H9 (cell line): ENCODE measurements at regions not wholly inside any gene's neighbourhood (a gene's known extent, or its start where the extent isn't known, plus 50 kb on each side); places are given as distances from the start of the nearest gene placed in this dataset.

Experiments used
- DNase-seq: peaks from one replicate; pipeline ENCODE4 v3.0.0-alpha.2; 2017
- H2AFZ ChIP-seq: one replicate; pipeline ENCODE4 v1.6.1; 2013; ENCODE audit warnings: mild to moderate bottlenecking, low read length, control low read depth, moderate library complexity
- H2AK5ac ChIP-seq: 2 replicates; pipeline ENCODE4 v1.6.1; 2013; ENCODE audit warnings: low read length, control low read depth, mixed read lengths; ENCODE audit not compliant: insufficient read length
- H2BK120ac ChIP-seq: one replicate; pipeline ENCODE4 v1.6.1; 2013; ENCODE audit warnings: low read depth, mild to moderate bottlenecking, low read length, control low read depth, inconsistent platforms; ENCODE audit not compliant: poor library complexity, severe bottlenecking
- H2BK12ac ChIP-seq: 2 replicates; pipeline ENCODE4 v1.6.1; 2013; ENCODE audit warnings: low read length, control low read depth, mixed read lengths, low read depth; ENCODE audit not compliant: insufficient read length
- H2BK15ac ChIP-seq: 2 replicates; pipeline ENCODE4 v1.6.1; 2013; ENCODE audit warnings: low read depth, low read length, control low read depth
- H2BK20ac ChIP-seq: one replicate; pipeline ENCODE4 v1.6.1; 2013; ENCODE audit warnings: low read depth, mild to moderate bottlenecking, low read length, control low read depth, inconsistent platforms; ENCODE audit not compliant: poor library complexity, severe bottlenecking
- H2BK5ac ChIP-seq: 2 replicates; pipeline ENCODE4 v1.6.1; 2013; ENCODE audit warnings: low read length, control low read depth, mixed read lengths; ENCODE audit not compliant: insufficient read length
- H3K14ac ChIP-seq: 2 replicates; pipeline ENCODE4 v1.6.1; 2013; ENCODE audit warnings: low read length, control low read depth; ENCODE audit not compliant: insufficient read depth
- H3K18ac ChIP-seq: 2 replicates; pipeline ENCODE4 v1.6.1; 2013; ENCODE audit warnings: low read depth, mild to moderate bottlenecking, mixed read lengths, low read length, control low read depth; ENCODE audit not compliant: insufficient read length
- H3K23ac ChIP-seq: 2 replicates; pipeline ENCODE4 v1.6.1; 2013; ENCODE audit warnings: low read length, control low read depth, mixed read lengths, low read depth; ENCODE audit not compliant: insufficient read length
- H3K23me2 ChIP-seq: 2 replicates; pipeline ENCODE4 v1.6.1; 2013; ENCODE audit warnings: low read depth, mild to moderate bottlenecking, mixed read lengths, low read length, control low read depth; ENCODE audit not compliant: insufficient read length, poor library complexity, severe bottlenecking
- H3K27ac ChIP-seq: 2 replicates; pipeline ENCODE4 v1.5.1; 2013; ENCODE audit warnings: low read length, control low read depth, mixed read lengths, low read depth; ENCODE audit not compliant: insufficient read length
- H3K27me3 ChIP-seq: 2 replicates; pipeline ENCODE4 v1.6.1; 2013; ENCODE audit warnings: low read length, control low read depth, inconsistent platforms; ENCODE audit not compliant: insufficient read depth
- H3K4ac ChIP-seq: 2 replicates; pipeline ENCODE4 v1.6.1; 2013; ENCODE audit warnings: low read depth, mild to moderate bottlenecking, control low read depth, inconsistent platforms, low read length, moderate library complexity
- H3K4me1 ChIP-seq: 2 replicates; pipeline ENCODE4 v1.6.1; 2013; ENCODE audit warnings: low read length, control low read depth, inconsistent platforms; ENCODE audit not compliant: insufficient read depth
- H3K4me2 ChIP-seq: 2 replicates; pipeline ENCODE4 v1.6.1; 2013; ENCODE audit warnings: low read length, control low read depth, mixed read lengths; ENCODE audit not compliant: insufficient read length, insufficient read depth
- H3K56ac ChIP-seq: 2 replicates; pipeline ENCODE4 v1.6.1; 2013; ENCODE audit warnings: low read depth, mild to moderate bottlenecking, mixed read lengths, low read length, control low read depth; ENCODE audit not compliant: insufficient read length
- H3K79me1 ChIP-seq: 2 replicates; pipeline ENCODE4 v1.6.1; 2013; ENCODE audit warnings: low read depth, mild to moderate bottlenecking, moderate library complexity, low read length, control low read depth, inconsistent platforms; ENCODE audit not compliant: insufficient read depth, poor library complexity, severe bottlenecking
- H3K79me2 ChIP-seq: 2 replicates; pipeline ENCODE4 v1.6.1; 2013; ENCODE audit warnings: low read length, control low read depth, inconsistent platforms; ENCODE audit not compliant: insufficient read depth
- H3K9ac ChIP-seq: 2 replicates; pipeline ENCODE4 v1.6.1; 2013; ENCODE audit warnings: low read length, control low read depth, mixed read lengths; ENCODE audit not compliant: insufficient read length; ENCODE audit errors: extremely low read depth
- H3K9me3 ChIP-seq: one replicate; pipeline ENCODE4 v1.6.1; 2013; ENCODE audit warnings: low read depth, low read length, inconsistent platforms; ENCODE audit not compliant: control insufficient read depth
- H3T11ph ChIP-seq: one replicate; pipeline ENCODE4 v1.6.1; 2013; ENCODE audit warnings: mild to moderate bottlenecking, low read length, control low read depth, inconsistent platforms
- H4K20me1 ChIP-seq: one replicate; pipeline ENCODE4 v1.6.1; 2013; ENCODE audit not compliant: control insufficient read depth, insufficient read length, insufficient read depth
- H4K5ac ChIP-seq: 2 replicates; pipeline ENCODE4 v1.6.1; 2013; ENCODE audit warnings: low read depth, mild to moderate bottlenecking, mixed read lengths, low read length, control low read depth; ENCODE audit not compliant: insufficient read length
- H4K8ac ChIP-seq: replicated peaks from 2 replicates; pipeline ENCODE4 v1.6.1; 2013; ENCODE audit warnings: low read length, control low read depth, mixed read lengths, low read depth; ENCODE audit not compliant: insufficient read length
- H4K91ac ChIP-seq: 2 replicates; pipeline ENCODE4 v1.6.1; 2013; ENCODE audit warnings: low read depth, mild to moderate bottlenecking, moderate library complexity, mixed read lengths, low read length, control low read depth; ENCODE audit not compliant: insufficient read length
- H3K27ac Mint-ChIP-seq, 3 experiments: 2 replicates in 2 of 3; 3 replicates in 1 of 3; pipeline ENCODE4 v1.8.0; 2020 to 2021; ENCODE audit warnings: mixed read lengths in 3 of 3, mild to moderate bottlenecking in 1 of 3, moderate library complexity in 1 of 3
- H3K27me3 Mint-ChIP-seq: 2 replicates; pipeline ENCODE4 v1.8.0; 2021; ENCODE audit warnings: low read depth, mild to moderate bottlenecking, moderate library complexity, mixed read lengths
- H3K36me3 Mint-ChIP-seq, 3 experiments: 2 replicates in 2 of 3; 3 replicates in 1 of 3; pipeline ENCODE4 v1.8.0; 2020 to 2021; ENCODE audit warnings: low read depth in 3 of 3, mixed read lengths in 3 of 3; ENCODE audit not compliant: insufficient read depth in 1 of 3
- H3K4me1 Mint-ChIP-seq, 2 experiments: 2 replicates each; pipeline ENCODE4 v1.8.0; 2020; ENCODE audit warnings: mixed read lengths in 2 of 2
- H3K4me3 Mint-ChIP-seq, 2 experiments: 2 replicates in 1 of 2; 3 replicates in 1 of 2; pipeline ENCODE4 v1.8.0; 2020 to 2021; ENCODE audit warnings: mild to moderate bottlenecking in 2 of 2, mixed read lengths in 2 of 2, moderate library complexity in 1 of 2
- H3K9me3 Mint-ChIP-seq, 2 experiments: 2 replicates in 1 of 2; 3 replicates in 1 of 2; pipeline ENCODE4 v1.8.0; 2020; ENCODE audit warnings: mild to moderate bottlenecking in 2 of 2, mixed read lengths in 2 of 2, moderate library complexity in 1 of 2
- CTCF ChIP-seq: fragments of 200-600 bp; sonication (generic); conservative IDR thresholded peaks from 3 replicates; pipeline ENCODE4 v1.8.0; 2021; ENCODE audit warnings: antibody characterized with exemption, mild to moderate bottlenecking
- WGBS: extraction: QIAGEN DNeasy Blood & Tissue Kit; methylation state at CpG from one replicate; pipeline ENCODE4 v1.1.7; 2013; ENCODE audit warnings: missing lambda C conversion rate, low lambda C conversion rate, mixed read lengths; ENCODE audit not compliant: insufficient read length; ENCODE audit errors: extremely low coverage; 5-methylcytosine and 5-hydroxymethylcytosine counted together

GRCh38 chr12:78559416-78559815, 305.2 kb upstream of the SYT1 start:
- no peak overlapping the region for H3K27ac Mint-ChIP-seq
- Histone ChIP-seq H4K5ac (no peak overlapping the region), H3K27me3 (no peaks in the 10 kb centered on the region), H3K4me2 (no peak overlapping the region), H4K20me1 (no peaks in the 10 kb centered on the region), H3K23ac (no peak overlapping the region), H3K79me2 (no peaks in the 10 kb centered on the region), H3K27ac (no peak overlapping the region), H2BK5ac (no peak overlapping the region), H3K56ac (no peak overlapping the region), H3K9me3 (no peaks in the 10 kb centered on the region), H2BK12ac (no peak overlapping the region), H3K14ac (no peak overlapping the region), H3K4me1 (no peaks in the 10 kb centered on the region), H2AFZ (no peak overlapping the region), H4K91ac (no peak overlapping the region), H3K79me1 (no peaks in the 10 kb centered on the region), H2BK120ac (no peak overlapping the region), H4K8ac (no peak overlapping the region), H3K18ac (no peak overlapping the region), H3K4ac (no peak overlapping the region), H2BK20ac (no peak overlapping the region), H2BK15ac (no peak overlapping the region), H2AK5ac (no peak overlapping the region), H3K9ac (no peak overlapping the region), H3T11ph (no peak overlapping the region), H3K23me2 (no peaks in the 10 kb centered on the region)
- H3K36me3 Mint-ChIP-seq = no peaks in the 10 kb centered on the region
- H3K9me3 Mint-ChIP-seq = no peaks in the 10 kb centered on the region
- no peak for TF ChIP-seq CTCF
- H3K4me1 Mint-ChIP-seq = peaks cover 16 to 17% of the 10 kb centered on the region in 2 experiments
- H3K4me3 Mint-ChIP-seq = no peak overlapping the region
- H3K27me3 Mint-ChIP-seq = no peaks in the 10 kb centered on the region; the same call in 1 of the 2 replicates
- no peak for DNase-seq
- no CpG with 5 or more reads among the region's 2 CpGs for WGBS
